ENCODE measurements at regions not wholly inside any gene's neighbourhood (a gene's known extent, or its start where the extent isn't known, plus 50 kb on each side); places are given as distances from the start of the nearest gene placed in this dataset.

DNA sequence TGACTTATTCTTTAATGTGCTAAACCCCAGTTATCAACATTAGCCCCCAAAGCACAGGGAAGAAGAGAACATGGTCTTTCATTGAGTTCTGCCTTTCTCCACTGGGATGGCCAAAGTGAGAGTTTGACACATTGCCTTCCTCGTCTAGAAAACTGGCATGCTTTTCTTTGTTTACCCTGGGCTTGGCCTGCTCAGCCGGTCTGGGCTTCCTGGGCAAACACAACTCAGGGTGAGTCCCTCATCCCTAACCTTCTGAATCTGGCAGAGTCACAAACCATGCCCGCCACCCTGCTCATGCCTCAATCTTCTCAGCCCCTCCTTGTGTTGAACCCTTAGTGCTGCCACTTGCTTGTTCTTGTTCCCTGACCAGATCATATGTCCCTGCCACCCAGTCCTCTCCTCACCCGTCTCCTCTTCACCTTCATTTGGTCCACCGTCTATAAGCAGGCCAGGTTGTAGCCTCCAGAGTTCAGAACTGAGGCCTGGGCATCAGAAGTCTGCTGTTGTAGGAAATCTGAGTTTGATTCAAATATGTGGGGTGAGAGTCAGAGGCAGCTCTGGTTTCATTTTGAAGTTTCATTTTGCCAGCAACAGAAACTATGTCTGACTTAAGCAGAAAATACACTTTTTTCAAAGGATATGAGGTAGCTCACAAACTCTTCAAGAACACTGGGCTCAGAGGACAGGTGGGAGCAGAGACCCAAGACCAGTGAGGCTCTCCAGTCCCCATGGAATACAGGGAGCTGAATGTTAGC lies 217.6 kb downstream of the NDUFS4 start:
- ATAC-seq (replicated peaks in 1 of 4) (no peak), DNase-seq (no peak)
- 85% methylated on average over 3 of the region's 5 CpGs for WGBS (ENCODE audit: insufficient coverage)
- Mint-ChIP-seq H3K4me3 (no peak overlapping the region), H3K4me1 (peaks cover 0 to 3% (median 0%) of the 10 kb centered on the region in 3 donors), H3K9me3 (no peaks in the 10 kb centered on the region), H3K27ac (no peak overlapping the region), H3K36me3 (no peaks in the 10 kb centered on the region), H3K27me3 (no peaks in the 10 kb centered on the region)
- ChIA-PET CTCF (no interaction called here), POLR2A (interaction anchor here in 1 of 2 donors (0.5 kb wide), 1 partner anchor 18 kb away, joined by 10 read pairs; no protein-coding TSS in a partner anchor)
- Histone ChIP-seq H3K36me3 (ENCODE audit: control insufficient read depth in 2 of 2, extremely low read depth in 1 of 2, insufficient read depth in 1 of 2, low read length in 1 of 2) (no peaks in the 10 kb centered on the region), H3K4me1 (ENCODE audit: control insufficient read depth in 1 of 2, extremely low read depth in 1 of 2, insufficient read depth in 2 of 2, low read length in 2 of 2) (no peaks in the 10 kb centered on the region), H3K9me3 (no peaks in the 10 kb centered on the region), H3K27ac (ENCODE audit: low read length) (no peak overlapping the region), H3K27me3 (replicated peaks in 1 of 2; ENCODE audit: control insufficient read depth in 2 of 2, extremely low read depth in 1 of 2, insufficient read depth in 2 of 2, low read length in 1 of 2) (peaks cover 0 to 6% of the 10 kb centered on the region in 2 experiments), H3K4me3 (ENCODE audit: control insufficient read depth in 1 of 2, extremely low read depth in 1 of 2, low read length in 1 of 2) (no peak overlapping the region)

DNA sequence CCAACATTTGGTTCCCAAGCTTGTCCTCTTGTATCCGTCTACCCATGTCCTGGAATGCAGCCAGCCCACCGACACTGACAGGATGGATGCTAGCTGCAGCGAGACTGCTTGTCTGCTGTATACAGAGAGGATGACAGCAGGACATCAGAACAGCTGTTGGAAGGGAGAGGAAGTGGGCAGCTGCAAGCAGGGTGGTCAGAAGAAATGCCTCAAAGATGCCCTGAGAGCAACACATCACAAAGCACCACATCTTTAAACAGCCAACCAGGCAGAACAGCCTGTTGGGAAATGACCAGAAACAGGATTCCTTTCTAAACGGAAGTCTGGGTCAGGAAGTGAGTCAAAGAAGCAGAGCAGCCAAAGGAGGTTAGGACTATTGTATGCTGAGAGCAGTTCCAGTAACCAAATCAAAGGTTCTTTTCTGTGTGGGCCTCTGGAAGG lies 219.1 kb downstream of the NDUFS4 start:
- DNase-seq: no peak
- H3K4me3 ChIP-seq (ENCODE audit: control insufficient read depth in 1 of 2, extremely low read depth in 1 of 2, low read length in 1 of 2): no peak overlapping the region
- Mint-ChIP-seq H3K27ac (no peak overlapping the region), H3K27me3 (peaks cover 0 to 2% of the 10 kb centered on the region in 2 donors), H3K4me1 (peaks cover 0 to 3% (median 0%) of the 10 kb centered on the region in 3 donors), H3K9me3 (no peaks in the 10 kb centered on the region), H3K36me3 (no peaks in the 10 kb centered on the region), H3K4me3 (no peak overlapping the region)
- CTCF ChIA-PET: no interaction called here
- peaks cover 0 to 14% of the 10 kb centered on the region in 2 experiments for H3K27me3 ChIP-seq (replicated peaks in 1 of 2; ENCODE audit: control insufficient read depth in 2 of 2, extremely low read depth in 1 of 2, insufficient read depth in 2 of 2, low read length in 1 of 2)
- ATAC-seq (replicated peaks in 1 of 4): no peak
- no peaks in the 10 kb centered on the region for H3K9me3 ChIP-seq
- H3K4me1 ChIP-seq (ENCODE audit: control insufficient read depth in 1 of 2, extremely low read depth in 1 of 2, insufficient read depth in 2 of 2, low read length in 2 of 2): no peaks in the 10 kb centered on the region
- WGBS (ENCODE audit: insufficient coverage): 57% methylated on average over 3 of the region's 4 CpGs
- POLR2A ChIA-PET: no interaction called here
- no peaks in the 10 kb centered on the region for H3K36me3 ChIP-seq (ENCODE audit: control insufficient read depth in 2 of 2, extremely low read depth in 1 of 2, insufficient read depth in 1 of 2, low read length in 1 of 2)
- H3K27ac ChIP-seq (ENCODE audit: low read length): no peak overlapping the region

DNA sequence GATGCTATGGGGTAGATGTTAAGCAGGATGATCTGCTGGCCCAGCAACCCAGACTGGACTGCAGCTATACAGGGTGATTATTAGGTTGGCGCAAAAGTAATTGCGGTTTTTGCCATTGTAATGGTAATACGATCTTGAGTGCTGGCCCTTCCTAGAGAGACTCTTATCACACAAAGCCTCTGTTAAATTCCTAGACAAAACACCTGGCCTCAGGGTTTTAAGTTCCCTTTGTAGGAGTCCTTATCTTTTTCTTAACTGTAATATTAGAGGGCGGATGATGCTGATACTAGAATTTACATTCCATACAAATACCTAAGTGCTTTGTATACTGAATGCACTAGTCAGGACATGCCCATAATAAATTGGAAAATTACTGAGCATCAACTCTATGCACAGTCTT lies 222.2 kb downstream of the NDUFS4 start:
- Histone ChIP-seq H3K4me3 (ENCODE audit: control insufficient read depth in 1 of 2, extremely low read depth in 1 of 2, low read length in 1 of 2) (no peak overlapping the region), H3K4me1 (ENCODE audit: control insufficient read depth in 1 of 2, extremely low read depth in 1 of 2, insufficient read depth in 2 of 2, low read length in 2 of 2) (no peaks in the 10 kb centered on the region), H3K27ac (ENCODE audit: low read length) (no peak overlapping the region), H3K36me3 (ENCODE audit: control insufficient read depth in 2 of 2, extremely low read depth in 1 of 2, insufficient read depth in 1 of 2, low read length in 1 of 2) (no peaks in the 10 kb centered on the region), H3K9me3 (no peaks in the 10 kb centered on the region), H3K27me3 (replicated peaks in 1 of 2; ENCODE audit: control insufficient read depth in 2 of 2, extremely low read depth in 1 of 2, insufficient read depth in 2 of 2, low read length in 1 of 2) (peaks cover 0 to 14% of the 10 kb centered on the region in 2 experiments)
- ChIA-PET POLR2A (no interaction called here), CTCF (no interaction called here)
- H3K27me3 Mint-ChIP-seq: peaks cover 3 to 5% of the 10 kb centered on the region in 2 donors
- DNase-seq (no peak), ATAC-seq (replicated peaks in 1 of 4) (no peak)
- peaks cover 0 to 3% (median 0%) of the 10 kb centered on the region in 3 donors for H3K4me1 Mint-ChIP-seq
- WGBS (ENCODE audit: insufficient coverage): no CpG with 5 or more reads among the region's 4 CpGs
- H3K9me3 Mint-ChIP-seq: no peaks in the 10 kb centered on the region
- no peaks in the 10 kb centered on the region for H3K36me3 Mint-ChIP-seq
- no peak overlapping the region for H3K27ac Mint-ChIP-seq
- H3K4me3 Mint-ChIP-seq: no peak overlapping the region

DNA sequence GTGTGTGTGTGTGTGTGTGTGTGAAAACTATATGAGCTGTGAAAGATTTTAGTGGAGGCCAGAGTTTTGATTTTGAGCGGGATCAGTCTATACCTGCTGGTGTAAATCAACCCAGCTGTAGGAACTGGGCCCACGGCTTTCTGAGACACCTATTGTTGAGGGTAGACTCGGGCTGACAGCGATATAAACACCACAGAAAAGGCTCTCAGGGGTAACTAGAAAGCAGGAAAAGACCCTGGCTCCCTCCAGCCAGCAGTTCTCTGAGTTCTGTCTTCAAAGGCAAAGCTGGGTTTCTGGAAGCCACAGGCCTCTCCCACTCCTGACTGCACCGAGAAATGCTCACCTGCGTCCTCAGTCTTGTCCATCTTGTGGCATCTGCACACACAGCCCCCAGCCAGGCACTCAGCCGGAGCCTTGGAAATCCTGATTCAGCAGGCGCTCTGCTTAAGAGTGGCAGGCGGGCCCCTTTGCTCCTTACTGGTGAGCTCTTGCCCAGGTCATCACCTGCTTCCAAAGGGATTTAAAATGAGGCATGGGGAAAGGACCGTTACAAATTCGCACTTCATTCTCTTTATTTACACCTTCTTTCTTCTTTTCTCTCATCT lies 223.3 kb downstream of the NDUFS4 start:
- peaks cover 3 to 5% of the 10 kb centered on the region in 2 donors for H3K27me3 Mint-ChIP-seq
- Histone ChIP-seq H3K4me3 (ENCODE audit: control insufficient read depth in 1 of 2, extremely low read depth in 1 of 2, low read length in 1 of 2) (no peak overlapping the region), H3K27ac (ENCODE audit: low read length) (no peak overlapping the region), H3K4me1 (ENCODE audit: control insufficient read depth in 1 of 2, extremely low read depth in 1 of 2, insufficient read depth in 2 of 2, low read length in 2 of 2) (no peaks in the 10 kb centered on the region), H3K9me3 (no peaks in the 10 kb centered on the region), H3K36me3 (ENCODE audit: control insufficient read depth in 2 of 2, extremely low read depth in 1 of 2, insufficient read depth in 1 of 2, low read length in 1 of 2) (no peaks in the 10 kb centered on the region), H3K27me3 (replicated peaks in 1 of 2; ENCODE audit: control insufficient read depth in 2 of 2, extremely low read depth in 1 of 2, insufficient read depth in 2 of 2, low read length in 1 of 2) (peaks cover 0 to 10% of the 10 kb centered on the region in 2 experiments)
- ChIA-PET POLR2A (no interaction called here), CTCF (no interaction called here)
- peaks cover 5 to 7% (median 7%) of the 10 kb centered on the region in 3 donors for H3K9me3 Mint-ChIP-seq
- H3K4me3 Mint-ChIP-seq: no peak overlapping the region
- 75% methylated on average over 9 of the region's 11 CpGs for WGBS (ENCODE audit: insufficient coverage)
- no peaks in the 10 kb centered on the region for H3K36me3 Mint-ChIP-seq
- peaks cover 0 to 3% (median 0%) of the 10 kb centered on the region in 3 donors for H3K4me1 Mint-ChIP-seq
- DNase-seq (no peak), ATAC-seq (replicated peaks in 1 of 4) (no peak)
- H3K27ac Mint-ChIP-seq: no peak overlapping the region

DNA sequence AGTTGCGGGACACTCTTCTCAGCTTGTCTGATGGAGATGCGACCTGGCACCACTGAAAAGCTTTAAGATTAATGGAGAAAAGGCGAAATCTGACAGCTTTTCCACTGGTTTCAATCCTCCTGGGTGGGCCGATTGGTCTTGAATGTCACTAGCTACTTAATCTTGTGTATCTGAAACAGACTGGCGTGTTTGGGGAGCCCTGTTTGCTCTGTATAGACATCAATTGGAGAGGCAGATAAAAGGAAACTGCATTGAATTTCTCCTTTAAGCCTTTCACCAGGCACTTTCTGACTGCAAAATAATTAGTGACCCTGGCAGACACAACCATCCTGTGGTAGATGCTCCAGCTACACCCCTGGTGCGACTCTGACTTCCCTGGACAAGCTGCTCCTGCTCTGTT lies 224.2 kb downstream of the NDUFS4 start:
- Histone ChIP-seq H3K9me3 (no peaks in the 10 kb centered on the region), H3K27ac (ENCODE audit: low read length) (no peak overlapping the region), H3K36me3 (ENCODE audit: control insufficient read depth in 2 of 2, extremely low read depth in 1 of 2, insufficient read depth in 1 of 2, low read length in 1 of 2) (no peaks in the 10 kb centered on the region), H3K4me1 (ENCODE audit: control insufficient read depth in 1 of 2, extremely low read depth in 1 of 2, insufficient read depth in 2 of 2, low read length in 2 of 2) (no peaks in the 10 kb centered on the region), H3K4me3 (ENCODE audit: control insufficient read depth in 1 of 2, extremely low read depth in 1 of 2, low read length in 1 of 2) (no peak overlapping the region), H3K27me3 (replicated peaks in 1 of 2; ENCODE audit: control insufficient read depth in 2 of 2, extremely low read depth in 1 of 2, insufficient read depth in 2 of 2, low read length in 1 of 2) (peaks cover 0 to 10% of the 10 kb centered on the region in 2 experiments)
- Mint-ChIP-seq H3K27ac (no peak overlapping the region), H3K4me3 (no peak overlapping the region), H3K36me3 (no peaks in the 10 kb centered on the region), H3K4me1 (peaks cover 0 to under 1% (median 0%) of the 10 kb centered on the region in 3 donors), H3K9me3 (peaks cover 5 to 7% (median 7%) of the 10 kb centered on the region in 3 donors), H3K27me3 (peaks cover 3 to 5% of the 10 kb centered on the region in 2 donors)
- 84% methylated on average over 4 of the region's 6 CpGs for WGBS (ENCODE audit: insufficient coverage)
- CTCF ChIA-PET: interaction anchor here in 1 of 2 donors (1.1 kb wide), 1 partner anchor 17 kb away, joined by 3 read pairs; no protein-coding TSS in a partner anchor
- no peak for DNase-seq
- POLR2A ChIA-PET: no interaction called here
- no peak for ATAC-seq (replicated peaks in 1 of 4)

DNA sequence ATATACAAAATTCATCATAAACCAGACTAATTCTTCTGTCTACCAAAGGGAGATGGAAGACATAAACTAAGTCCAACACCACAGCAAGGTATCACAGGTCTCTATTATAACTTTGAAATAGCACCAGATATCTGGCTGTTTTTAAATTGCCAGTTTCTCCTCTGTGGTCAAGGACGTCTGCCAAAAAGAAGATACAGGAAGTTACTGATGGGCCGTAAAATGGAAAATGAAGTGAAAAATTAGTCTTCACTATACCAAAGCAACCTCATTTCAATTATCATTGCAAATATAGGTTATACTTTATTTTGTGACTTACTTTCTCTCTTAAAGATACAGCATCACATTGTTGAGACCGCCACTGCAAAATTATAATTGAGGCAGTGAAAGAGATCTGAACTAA lies 225.5 kb downstream of the NDUFS4 start:
- ChIA-PET CTCF (no interaction called here), POLR2A (no interaction called here)
- DNase-seq: no peak
- WGBS (ENCODE audit: insufficient coverage): no CpG with 5 or more reads among the region's 3 CpGs
- Histone ChIP-seq H3K9me3 (no peaks in the 10 kb centered on the region), H3K27me3 (replicated peaks in 1 of 2; ENCODE audit: control insufficient read depth in 2 of 2, extremely low read depth in 1 of 2, insufficient read depth in 2 of 2, low read length in 1 of 2) (peaks cover 0 to 10% of the 10 kb centered on the region in 2 experiments), H3K27ac (ENCODE audit: low read length) (no peak overlapping the region), H3K36me3 (ENCODE audit: control insufficient read depth in 2 of 2, extremely low read depth in 1 of 2, insufficient read depth in 1 of 2, low read length in 1 of 2) (no peaks in the 10 kb centered on the region), H3K4me1 (ENCODE audit: control insufficient read depth in 1 of 2, extremely low read depth in 1 of 2, insufficient read depth in 2 of 2, low read length in 2 of 2) (no peaks in the 10 kb centered on the region), H3K4me3 (ENCODE audit: control insufficient read depth in 1 of 2, extremely low read depth in 1 of 2, low read length in 1 of 2) (no peak overlapping the region)
- Mint-ChIP-seq H3K27me3 (peaks cover 3 to 9% of the 10 kb centered on the region in 2 donors), H3K27ac (no peak overlapping the region), H3K4me3 (no peak overlapping the region), H3K4me1 (no peaks in the 10 kb centered on the region), H3K9me3 (peaks cover 5 to 7% (median 7%) of the 10 kb centered on the region in 3 donors), H3K36me3 (no peaks in the 10 kb centered on the region)
- ATAC-seq (replicated peaks in 1 of 4): no peak
